Fibroblast of skin of left quadriceps (primary cell): ENCODE measurements at regions not wholly inside any gene's neighbourhood (a gene's known extent, or its start where the extent isn't known, plus 50 kb on each side); places are given as distances from the start of the nearest gene placed in this dataset.

Source experiments
- DNase-seq, 2 experiments: peaks; one replicate each; pipeline ENCODE4 v3.0.0-alpha.2; 2013; ENCODE audit warnings: low read depth in 2 of 2

DNA sequence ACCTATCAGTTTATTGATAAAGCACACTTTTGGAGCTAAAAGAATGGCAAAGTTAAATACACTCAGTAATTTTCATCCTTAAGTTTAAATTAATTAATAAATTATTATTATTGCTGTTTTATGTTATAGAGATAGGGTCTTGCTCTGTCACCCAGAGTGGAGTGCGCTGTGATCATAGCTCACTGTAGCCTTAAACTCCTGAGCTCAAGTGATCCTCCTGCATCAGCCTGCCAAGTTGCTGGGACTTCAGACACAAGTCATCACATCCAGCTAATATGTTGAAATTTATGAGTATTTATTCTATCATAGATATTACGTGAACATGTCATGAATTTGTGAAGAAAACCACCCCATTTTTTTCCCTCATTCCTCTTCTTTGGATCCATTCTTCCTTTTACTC, 64.2 kb downstream of the GJA1 start:
- no peak for DNase-seq

DNA sequence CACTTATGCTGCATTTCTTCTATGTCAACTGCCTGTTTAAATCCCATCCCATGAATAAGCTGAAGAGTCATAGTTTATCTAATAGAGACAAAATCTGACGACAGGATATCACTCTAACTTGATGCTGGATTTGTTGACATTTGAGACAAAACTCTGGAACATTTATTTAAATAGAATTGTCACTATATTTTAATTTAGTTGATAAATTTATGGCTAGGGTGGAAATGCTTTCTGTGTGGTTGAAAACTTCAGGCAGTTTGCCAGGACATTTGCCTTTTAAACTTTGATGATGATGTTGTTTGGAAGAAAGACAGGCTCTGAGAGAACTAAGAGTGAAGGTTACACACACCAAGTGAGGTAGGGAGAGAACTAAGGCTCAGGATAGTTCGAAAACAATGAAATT, 68.1 kb downstream of the GJA1 start:
- DNase-seq: peak in 1 of 2 experiments; percentile 53

DNA sequence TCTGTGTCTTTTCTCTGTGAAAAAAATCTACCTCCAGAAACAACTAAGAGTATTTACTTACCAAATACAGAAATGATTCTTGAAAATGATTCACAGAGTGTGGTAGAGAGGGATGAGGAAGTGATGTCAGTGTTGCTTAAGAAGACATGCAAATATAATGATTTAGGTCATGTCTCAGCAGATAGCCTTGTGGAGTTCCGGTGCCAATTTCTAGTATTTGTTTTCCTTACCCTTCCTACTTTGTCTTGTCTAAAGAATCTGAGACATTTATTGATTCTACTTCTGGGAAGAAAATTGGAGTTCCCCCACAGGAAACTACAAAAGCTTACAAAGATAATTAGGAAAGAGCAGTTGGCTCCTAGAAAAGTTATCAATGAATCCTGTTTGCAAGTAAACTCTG, 68.8 kb downstream of the GJA1 start:
- peak; percentile 64 to 67 for DNase-seq

DNA sequence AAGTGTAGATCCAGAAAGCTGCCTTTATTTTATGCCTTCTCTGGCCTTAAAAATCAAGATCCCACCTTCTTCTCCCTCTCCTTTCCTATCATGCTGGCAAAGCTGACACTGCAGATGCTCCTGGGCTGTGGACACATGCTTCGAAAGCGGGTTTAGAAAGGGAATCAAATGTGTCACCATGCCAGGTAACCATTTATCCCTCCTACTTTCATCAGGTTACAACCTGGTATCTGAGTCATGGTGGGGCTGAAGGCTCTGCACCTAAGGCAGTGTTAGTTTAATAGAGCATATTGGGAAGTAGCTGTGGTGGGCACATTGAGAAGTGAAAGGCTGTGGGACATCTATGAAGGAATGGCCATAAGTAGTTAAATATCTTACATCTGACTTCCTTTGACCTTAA, 69.8 kb downstream of the GJA1 start:
- no peak for DNase-seq

DNA sequence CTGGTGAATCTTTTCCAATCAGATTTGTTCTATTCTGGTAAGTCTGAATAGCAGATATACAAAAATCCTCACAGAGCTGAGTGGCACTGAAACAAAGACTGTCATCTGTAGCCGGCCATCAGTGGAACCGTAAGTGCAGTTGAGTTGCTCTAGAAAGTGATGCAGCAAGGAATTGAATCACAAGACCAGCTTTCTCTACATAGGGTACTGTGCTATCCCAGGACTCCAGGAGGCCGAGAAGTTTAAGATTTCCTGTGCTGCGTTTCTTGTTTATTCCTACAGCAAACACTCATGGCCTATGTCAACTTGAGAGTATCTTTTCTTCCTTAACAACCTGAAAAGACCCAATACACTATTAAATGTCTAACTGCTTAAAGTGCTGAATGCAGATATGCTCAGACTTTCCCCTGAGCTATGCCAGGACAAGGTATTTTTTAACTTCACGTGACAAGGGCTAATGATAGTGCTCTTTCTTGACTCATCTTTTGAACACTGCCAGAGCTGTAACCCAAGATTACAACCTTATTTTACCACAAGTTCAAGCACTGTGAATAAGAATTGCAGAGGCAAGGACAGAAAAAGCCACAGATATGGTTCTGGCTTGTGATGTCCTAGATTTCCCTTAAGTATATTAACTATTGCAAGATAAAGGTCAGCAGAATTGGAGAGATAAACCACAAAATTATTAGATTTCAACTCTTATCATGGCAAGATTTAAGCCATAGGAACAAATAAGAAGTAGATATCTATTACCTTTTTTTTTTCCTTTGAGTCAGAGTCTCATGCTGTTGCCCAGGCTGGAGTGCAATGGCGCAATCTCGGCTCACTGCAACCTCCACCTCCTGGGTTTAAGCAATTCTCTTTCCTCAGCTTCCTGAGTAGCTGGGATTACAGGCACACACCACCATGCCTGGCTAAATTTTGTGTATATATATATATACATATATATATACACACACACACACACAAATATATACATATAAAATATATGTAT, 71.6 kb downstream of the GJA1 start:
- no peak for DNase-seq

DNA sequence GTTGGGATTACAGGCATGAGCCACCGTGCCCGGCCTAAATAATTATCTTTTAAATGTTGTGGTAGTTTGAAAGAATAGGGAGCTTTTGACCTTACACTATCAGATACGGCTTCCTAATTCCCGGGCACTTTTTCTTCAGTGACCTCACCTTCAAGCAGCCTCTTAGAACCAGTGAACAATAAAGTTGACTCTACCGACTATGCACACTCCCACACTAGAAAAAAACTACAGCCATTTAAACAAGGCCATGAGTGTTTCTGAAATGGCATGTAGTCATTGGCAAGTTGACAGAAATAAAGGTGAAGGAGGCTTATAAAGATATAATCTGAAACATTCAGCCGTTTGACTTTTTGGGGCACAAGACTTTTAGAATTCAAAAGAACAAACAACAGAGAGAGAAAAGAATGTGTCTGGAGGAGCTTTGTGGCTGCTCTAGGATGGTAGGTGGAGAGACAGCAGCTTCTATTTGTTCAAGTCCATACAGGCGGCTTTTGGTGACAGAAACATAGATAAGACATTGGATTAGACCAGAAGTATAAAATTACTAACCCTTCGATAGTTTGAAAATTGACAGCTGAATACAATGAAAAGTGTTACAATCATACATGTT, 75.2 kb downstream of the GJA1 start:
- no peak for DNase-seq

DNA sequence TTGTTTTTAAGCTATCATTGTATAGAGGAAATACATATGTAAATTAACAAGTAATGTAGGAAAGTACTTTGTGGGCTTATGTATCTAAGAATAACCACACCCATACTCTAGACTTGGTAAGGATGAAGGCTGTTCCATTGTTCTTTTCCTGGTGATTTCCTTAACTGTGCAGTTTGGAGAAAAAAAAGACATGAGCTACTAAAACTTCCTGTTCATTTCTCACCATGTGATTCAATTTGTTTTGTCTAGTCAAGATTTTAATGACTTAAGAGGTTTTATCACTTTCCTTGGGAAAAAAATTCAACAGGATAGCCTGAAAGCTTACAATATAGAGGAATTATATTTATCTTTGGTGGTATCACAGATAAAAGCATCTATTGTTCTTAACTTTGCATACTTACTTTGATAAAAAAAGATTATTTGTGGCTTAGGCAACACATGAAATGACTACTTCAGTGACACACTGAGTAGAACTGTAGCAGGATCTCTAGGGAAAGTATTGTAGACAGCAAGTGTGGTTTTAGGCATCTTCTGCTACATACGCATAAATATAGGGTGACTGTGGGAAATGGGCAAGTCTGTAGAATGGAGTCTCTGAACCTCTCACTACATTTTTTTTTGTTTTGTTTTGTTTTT, 80.3 kb downstream of the GJA1 start:
- DNase-seq: no peak

DNA sequence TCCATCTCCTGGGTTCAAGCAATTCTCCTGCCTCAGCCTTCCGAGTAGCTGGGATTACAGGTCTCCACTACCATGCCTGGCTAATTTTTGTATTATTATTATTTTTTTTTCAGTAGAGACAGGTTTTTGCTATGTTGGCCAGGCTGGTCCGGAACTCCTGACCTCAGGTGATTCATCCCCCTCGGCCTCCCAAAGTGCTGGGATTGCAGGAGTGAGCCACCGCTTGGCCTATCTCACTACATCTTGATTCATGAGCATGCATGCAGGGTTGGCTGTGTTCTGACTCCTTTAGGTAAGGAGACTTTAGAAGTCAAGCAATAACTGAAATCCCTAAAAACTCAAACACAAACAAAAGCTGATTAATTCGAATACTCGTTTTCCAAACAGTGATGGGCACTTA, 80.9 kb downstream of the GJA1 start:
- DNase-seq: no peak

DNA sequence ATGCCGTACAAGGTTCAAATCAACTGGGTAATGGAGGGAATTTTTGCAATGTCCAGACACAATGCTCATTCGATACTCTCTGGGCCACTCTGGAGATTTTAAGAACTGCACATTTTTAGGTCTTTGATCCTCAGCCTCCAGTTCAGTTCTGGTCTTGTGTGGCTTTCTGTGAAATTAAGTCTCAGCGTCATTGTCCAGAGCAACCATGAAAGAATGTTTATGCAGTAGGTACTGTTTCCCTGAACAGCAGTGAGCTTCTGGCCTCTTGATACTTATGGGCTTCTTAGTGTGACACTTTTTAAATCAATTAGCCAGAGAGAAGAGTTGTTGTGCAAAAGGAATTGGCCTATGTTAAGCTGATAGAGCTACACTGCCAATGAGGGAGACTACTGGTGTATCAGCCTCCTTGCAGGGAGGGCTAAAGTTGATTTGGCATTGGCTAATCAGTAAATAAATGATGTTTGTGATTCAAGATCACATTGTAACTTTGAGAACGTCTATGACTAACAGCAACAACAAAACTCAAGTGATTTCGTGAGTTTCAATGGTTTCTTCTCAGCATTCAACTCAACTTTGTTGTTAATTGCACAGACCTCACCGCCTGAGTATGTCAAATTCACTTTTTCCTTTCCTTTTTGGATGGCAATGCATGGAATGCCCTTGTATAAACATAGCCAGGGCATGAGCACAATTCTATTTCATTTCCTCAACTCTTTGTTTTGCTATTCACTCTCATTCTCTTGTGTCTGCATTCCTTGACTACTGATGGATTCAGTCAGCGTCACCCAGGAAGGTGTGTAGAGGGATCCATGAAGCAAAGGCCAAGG, 85.1 kb downstream of the GJA1 start:
- peak in 1 of 2 experiments; percentile 20 for DNase-seq

DNA sequence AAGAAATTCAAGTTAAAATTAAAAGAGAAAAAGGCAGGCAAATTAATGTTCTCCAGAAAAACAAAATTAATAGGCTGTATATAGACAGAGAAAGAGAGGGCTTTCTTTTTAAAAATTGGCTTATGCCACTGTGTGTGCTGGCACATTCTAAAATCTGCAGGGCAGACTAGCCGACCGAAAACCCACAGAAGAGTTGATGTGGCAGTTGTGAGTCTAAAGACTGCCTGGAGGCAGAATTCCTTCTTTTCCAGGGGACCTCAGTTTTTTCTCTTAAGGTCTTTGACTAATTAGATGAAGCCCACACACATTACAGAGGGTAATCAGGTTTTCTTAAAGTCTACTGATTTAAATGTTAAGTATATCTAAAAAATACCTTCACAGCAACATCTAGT, 85.7 kb downstream of the GJA1 start:
- no peak for DNase-seq

DNA sequence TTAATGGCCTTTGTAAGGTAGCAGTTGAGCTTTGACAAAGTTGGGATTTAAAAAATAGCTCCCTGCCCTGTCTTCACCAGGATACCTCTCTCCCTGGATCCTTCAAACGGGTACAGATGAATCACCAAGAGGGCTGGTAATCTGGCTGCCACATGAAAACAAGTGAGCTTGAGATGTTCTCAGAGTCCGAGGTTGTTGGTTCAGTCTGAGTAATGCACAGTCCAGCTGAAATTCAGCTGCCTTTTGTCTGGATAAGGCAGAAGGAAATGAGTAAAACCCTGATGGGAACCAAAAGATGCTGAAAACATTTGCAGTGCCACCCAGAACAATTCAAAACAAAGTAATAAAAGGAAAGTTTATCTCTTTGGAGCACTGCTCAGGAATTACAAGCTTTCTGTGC, 86.8 kb downstream of the GJA1 start:
- DNase-seq: peak; percentile 56 to 65

DNA sequence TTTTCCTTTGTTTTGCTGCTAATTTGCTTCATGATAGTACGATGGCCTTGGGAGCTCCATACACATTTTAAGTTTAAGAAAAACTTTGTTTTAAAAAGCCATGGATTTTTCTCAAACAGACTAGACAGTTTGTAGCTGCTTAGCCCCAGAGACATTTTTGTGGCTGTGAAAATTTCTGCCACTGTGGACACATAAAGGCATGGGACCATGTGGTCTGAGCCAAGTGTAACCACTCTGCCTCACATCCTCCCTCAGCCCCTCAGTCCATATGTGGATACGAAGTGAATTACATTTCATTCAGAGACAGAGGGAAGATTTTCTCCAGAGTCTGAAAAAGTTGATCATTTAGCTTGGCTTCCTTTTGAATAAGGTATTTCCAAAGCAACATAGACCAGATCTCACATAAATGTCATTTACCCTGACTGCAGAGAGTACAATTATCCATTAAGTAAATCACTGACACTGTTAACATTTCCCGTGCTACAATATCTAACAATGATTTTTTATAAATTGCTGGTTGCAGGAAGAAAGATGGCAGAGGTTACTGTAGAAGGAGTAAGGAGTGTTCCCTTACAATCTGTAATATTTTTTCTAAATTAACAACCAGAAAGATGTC, 87.4 kb downstream of the GJA1 start:
- DNase-seq: peak in 1 of 2 experiments; percentile 8

DNA sequence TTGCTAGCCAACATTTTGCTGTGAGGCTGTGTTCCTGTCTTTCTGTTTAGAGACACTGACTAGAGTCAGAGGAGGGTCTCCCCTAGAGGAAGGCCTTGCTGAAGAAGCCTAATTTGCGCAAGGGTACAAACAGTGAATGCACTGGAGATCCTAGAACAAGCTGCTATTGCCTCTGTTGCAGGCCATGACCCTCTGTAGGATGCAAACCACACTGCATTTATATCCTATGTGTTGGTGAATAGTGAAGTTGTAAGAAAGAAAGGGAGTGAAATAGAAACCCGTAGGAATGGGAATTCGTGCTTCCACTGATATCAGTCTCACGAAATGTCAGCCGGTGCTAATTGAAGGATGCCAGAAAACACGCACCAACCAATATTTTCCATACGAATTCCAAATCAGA, 88.2 kb downstream of the GJA1 start:
- no peak for DNase-seq

DNA sequence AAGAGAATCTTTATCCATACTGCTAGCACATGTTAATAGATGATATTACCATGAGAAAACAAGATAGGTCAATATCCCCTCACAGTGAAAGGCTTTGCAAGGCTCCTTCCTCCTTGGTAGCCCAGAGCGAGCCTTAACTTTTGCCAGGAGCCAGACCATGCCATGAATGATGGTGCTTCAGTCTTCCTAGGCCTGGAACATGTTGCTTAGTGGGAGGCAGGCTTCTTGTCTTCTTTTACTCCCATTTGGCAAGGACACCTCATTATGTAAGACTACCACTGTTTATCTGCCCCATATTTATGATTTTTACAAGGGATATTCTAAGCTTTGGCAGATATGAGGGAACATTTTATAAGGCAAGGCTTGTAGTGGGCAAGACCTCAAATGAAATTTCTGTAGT, 90.8 kb downstream of the GJA1 start:
- no peak for DNase-seq

DNA sequence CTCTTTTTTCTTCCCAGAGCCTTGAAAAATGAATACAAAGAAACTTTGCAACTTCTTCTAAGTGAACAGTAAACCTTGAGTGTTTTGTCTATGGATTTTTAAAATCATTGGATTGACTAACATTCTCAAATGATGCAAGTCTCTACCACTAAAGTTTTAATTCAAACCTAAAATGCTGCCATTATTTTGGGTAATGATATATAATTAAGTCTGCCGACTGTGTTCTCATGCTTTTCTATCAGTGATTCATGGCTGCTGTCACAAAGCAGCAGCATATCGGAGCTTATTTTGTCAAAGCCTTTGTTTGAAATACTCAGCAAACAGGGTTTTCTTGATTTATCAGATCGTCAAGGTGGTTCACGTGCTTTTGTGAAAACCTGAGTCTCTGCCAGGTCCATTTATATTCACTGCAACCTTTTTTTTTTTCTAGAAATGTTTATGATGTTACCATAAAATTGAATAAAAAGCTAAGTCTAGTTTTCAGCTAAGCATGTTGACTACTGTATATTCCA, 96.3 kb downstream of the GJA1 start:
- no peak for DNase-seq

DNA sequence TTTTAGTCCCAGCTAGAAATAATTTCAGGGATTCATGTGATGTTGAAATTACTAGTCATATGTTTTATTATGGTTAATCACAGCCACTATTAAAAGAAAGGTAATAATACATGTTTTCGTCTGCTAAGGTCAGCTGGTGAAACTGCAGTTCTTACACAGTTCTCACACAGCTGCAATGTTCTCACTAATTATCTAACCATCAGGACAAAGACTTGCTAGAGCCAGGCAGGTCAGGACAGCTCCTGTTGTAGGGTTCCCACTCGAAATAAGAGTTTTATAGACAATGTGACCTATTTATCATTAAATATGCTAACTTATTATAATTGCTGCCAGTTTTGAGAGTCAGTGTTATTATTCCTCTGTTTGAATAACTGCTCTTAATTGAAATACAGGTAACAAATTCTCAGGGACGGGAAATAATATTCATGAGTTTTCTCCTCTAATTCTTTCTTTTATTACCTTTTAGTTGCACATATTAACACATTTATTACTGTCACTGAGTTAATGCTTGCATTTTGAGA, 97.9 kb downstream of the GJA1 start:
- DNase-seq: no peak

DNA sequence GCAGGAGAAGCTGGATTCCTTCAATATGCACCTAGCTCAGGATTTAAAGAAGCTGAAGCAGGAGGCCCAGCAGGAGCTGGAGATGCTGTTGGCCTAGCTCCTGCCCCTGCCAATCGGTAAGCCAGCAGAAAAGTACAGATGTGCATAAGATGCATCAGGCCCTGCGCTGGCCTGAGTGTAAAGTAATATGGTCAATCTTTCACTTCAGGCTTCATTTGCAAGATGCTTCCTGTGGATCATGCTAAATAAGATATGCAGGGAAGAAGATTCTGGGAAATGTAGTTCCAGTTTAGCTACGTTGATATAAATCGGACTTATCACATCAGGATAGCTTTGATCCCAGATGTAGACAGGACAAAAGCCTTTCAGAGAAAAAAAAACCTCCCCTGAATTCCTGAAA, 100.3 kb downstream of the GJA1 start:
- no peak for DNase-seq

DNA sequence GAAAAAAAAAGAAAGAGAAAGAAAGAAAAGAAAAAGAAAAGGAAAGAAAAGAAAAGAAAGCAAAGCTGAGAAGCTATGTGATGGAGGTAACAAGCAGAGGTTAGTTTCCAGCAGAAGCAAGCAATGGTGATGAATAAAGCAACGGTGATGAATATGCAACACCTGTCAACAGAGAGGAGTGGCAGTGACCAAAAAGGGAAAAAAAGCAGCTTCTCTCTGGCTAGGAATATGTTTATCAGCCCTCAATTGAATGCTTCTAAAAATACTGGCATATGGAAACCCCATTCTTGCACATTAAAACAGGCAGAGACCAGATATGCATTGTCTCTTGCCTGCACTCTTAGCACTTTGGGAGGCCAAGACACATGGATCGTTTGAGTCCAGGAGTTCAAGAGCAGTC, 100.9 kb downstream of the GJA1 start:
- no peak for DNase-seq

DNA sequence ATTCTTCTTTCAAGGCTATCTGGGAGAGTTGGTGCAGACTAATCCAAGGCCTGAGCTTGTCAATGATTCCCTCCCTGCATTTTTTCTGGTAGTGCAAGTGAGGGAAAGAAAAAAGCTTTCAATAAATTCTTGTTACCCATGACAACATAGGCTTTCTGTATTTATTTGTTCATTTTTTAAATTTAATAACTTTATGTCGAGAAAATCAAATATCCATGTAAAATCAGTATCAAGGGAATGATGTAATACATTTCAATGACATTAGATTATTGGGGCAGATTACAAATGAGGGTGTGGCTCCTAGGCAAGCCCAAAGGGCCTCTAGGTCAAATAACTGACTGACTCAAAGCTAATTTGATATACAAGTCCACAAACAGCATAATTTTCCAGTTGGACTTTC, 104.0 kb downstream of the GJA1 start:
- DNase-seq: no peak

DNA sequence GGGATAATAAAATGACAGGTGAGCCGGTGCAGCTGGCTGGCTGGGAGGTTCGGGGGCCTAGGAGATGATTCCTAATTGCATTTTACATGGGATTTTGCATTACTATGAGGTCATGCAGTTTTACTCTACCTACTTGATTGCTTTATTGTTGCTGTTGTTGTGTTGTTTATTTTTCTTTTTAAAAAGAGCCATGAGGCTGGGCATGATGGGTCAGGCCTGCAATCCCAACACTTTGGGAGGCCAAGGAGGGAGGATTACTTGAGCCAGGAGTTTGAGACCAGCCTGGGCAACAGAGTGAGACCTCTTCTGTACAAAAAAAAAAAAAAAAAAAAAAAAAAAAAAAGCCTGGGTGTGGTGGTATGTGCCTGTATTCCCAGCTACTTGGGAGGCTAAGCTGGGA, 104.8 kb downstream of the GJA1 start:
- no peak for DNase-seq

DNA sequence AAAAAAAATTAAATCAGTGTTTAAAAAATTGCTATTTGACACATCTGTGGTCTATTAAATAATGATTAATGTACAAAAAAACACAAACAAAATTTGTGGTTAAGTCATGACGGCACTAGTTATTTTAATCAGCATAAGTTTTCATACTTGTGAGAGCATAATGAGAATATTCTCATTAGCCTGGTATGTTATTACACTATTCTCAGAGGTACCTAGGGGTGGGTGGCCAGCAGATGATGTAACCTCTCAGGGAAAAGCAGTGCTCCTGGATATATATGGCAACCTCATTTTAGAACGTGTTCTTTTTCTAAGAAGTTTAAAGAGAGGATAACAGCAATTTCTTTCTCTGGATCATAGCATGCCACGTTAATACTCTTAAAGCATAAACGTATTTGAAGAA, 109.2 kb downstream of the GJA1 start:
- no peak for DNase-seq
